ENCODE measurements at regions not wholly inside any gene's neighbourhood (a gene's known extent, or its start where the extent isn't known, plus 50 kb on each side); places are given as distances from the start of the nearest gene placed in this dataset.

DNA sequence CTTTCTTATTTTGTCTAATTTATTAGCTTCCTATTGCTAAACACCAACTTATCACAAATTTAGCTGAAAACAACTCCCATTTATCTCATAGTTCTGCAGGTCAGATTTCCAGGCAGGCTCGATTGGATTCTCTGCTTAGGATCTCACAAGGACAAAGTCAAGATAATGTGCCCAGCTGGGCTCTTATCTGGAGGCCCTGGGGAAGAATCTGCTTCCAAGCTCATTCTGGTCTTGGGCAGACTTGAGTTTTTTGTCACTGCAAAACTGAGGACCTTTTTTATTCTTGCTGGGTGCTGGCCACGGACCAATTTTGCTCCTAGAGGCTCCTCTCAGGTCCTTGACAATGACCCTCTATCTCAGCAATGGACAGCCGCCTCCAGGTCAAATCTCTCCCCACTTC, 215.5 kb downstream of the TRIB2 start:
- no peak for DNase-seq

- DNase-seq, result no peak
These were observed 217.5 kb downstream of the TRIB2 start for GRCh38 chr2:12934146-12934756.

DNA sequence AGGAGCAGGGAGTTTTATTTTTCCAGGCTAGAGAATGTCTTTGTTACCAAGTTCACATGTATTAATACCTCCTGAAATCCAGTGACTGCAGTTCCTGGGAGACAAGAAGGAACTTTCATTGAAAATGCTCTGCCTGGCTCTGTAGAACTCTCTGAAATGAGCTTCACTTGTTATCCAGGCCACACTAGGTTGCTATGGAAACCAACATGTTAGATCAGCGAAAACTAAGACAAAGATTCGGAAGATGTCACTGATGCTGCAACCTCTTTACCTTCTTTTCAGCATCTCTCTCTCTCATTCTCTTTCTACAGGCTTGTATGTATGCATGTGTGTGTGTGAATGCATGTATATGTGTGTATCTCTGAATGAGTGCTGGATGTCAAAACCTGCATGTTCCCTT, 218.5 kb downstream of the TRIB2 start:
- DNase-seq, result no peak

- no peak for DNase-seq
These were observed 219.1 kb downstream of the TRIB2 start for GRCh38 chr2:12935796-12936195.

GRCh38 chr2:12941203-12941602, 224.5 kb downstream of the TRIB2 start:
- no peak for DNase-seq

- DNase-seq, result no peak
These were observed 231.7 kb downstream of the TRIB2 start for GRCh38 chr2:12948231-12948960.

GRCh38 chr2:12948961-12949353, 232.2 kb downstream of the TRIB2 start:
- no peak for DNase-seq

DNA sequence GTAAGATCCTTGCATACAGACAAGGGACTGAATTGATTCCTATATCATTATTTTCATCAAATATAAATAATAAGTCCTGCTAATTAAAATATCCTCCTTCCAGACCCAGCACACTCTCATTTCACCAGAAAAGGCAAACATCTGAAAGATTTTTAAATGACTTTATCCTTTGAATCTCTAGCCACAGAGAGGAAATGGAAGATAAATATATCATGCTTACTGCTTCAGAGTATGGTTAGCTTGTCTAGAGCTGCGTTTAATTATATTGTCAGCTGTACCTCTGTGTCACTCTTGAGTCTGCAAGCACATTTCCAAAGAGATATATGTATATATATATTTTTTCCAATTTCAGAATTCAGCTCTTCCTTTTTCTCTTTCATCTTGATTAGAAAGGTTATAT, 232.7 kb downstream of the TRIB2 start:
- DNase-seq, result no peak

GRCh38 chr2:12950174-12950573, 233.4 kb downstream of the TRIB2 start:
- no peak for DNase-seq

DNA sequence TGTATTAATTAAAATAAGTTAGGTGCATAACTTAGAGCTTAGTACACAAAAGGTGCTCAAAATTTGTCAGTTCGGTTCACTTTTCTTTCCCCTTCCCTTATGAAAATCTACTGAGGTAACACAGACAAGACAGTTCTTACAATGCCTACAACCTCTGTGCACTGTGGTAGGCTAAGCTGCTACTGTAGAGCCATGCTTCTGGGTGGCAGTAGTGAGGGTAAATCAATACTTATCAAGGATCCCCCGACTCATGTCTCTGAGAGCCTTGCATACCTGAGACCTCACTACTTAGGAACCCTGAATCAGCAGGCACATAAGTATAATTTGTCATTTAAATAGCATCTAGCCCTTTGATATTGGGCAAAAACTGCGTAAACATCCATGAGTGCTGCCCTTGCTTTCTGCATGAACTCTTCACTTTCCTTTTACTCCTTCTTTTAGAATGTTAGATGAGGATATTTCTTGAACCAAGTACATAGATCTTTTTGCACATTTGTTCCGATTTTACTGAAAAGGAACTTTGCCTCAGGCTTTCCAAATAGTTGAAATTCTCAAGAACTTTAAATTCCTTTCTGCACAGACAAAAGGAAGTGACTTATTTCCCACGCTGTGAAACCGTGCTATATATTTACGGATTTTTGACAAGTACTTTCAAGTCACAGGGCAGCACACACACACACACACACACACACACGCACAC, 234.4 kb downstream of the TRIB2 start:
- no peak for DNase-seq

- no peak for DNase-seq
These were observed 234.9 kb downstream of the TRIB2 start for GRCh38 chr2:12951657-12951973.

DNA sequence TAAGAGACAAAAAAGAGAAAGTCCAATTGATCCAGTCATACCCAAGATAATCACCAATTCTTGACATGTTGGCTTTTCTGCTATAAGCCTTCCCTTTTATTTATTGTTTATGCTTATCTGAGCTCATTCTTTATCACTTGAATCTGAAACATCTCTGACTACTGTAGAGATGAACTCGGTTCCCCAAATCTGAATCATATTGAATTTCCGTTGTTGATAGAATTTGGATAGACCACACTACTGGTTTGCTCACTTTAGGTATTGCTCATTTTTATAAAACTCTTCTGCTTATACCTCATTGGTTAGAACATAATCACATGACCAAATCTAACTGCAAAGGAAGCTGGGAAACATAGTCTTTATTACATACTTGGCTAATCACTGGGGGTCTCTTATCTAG, 236.9 kb downstream of the TRIB2 start:
- DNase-seq, result no peak

DNA sequence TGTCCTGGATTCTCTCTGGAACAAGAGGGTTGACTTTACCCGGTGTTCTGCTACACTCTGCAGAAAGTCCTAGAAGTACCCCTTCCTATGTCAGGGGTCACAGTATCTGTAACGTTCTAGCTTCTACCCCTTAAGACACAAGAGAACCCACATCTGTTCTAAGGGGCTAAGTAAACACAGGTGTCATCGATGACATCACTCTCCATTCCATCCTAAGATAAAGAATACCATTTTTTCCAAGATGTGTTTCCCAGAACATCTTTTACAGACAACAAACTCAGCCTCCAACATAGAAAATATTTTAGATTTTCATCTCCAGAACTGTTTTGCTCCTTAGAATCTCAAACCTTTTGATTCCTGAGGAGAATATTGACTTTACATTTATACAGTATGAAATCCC, 239.1 kb downstream of the TRIB2 start:
- no peak for DNase-seq

GRCh38 chr2:12957251-12957650, 240.5 kb downstream of the TRIB2 start:
- no peak for DNase-seq

DNA sequence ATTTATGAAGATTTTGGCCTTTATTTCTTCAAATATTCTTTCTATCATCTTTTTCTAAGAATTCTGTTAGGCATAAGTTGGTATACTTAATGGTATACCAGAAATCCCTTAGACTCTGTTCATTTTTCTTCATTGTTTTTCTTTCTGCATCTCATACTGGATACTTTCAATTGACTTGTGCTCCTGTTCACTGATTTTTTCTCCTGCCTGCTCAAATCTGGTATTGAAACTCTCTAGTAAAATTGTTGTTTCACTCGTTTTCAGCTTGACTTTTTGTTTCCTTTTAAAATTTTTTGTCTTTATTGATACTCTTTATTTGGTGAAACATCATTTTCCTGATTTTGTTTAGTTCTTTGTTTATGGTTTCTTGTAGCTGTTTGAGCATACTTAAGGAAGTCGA, 243.2 kb downstream of the TRIB2 start:
- no peak for DNase-seq

- no peak for DNase-seq
These were observed 243.9 kb downstream of the TRIB2 start for GRCh38 chr2:12960671-12961070.

DNA sequence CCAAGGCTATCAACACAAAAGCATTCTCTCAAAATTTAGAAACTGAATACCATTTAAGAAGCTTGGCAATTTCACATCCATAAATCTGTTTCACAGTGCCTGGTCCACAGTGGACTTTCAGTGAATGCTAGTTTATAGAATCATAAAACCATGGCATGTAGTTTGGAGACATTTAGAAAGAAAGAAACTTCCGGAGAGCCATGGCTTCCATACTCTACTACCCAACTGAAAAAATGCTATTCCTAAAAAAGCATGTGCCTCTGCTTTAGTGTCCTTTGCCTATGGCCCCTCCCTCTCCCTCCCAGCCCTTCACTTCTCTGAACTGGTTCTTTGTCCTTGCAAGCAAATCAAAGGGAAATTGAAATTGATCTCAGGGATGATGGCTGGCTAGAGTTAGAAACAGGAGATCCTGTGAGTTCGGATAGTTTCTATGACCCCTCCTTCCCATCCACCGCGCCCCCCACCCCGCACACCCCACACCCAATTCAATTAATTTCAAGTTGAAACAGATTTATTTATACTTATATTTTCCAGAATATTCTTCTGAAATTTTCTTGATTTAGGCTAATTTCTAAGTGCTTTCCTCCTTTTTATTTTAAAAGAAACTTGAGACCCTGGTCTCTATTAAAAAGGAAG, 248.3 kb downstream of the TRIB2 start:
- DNase-seq, result no peak

DNA sequence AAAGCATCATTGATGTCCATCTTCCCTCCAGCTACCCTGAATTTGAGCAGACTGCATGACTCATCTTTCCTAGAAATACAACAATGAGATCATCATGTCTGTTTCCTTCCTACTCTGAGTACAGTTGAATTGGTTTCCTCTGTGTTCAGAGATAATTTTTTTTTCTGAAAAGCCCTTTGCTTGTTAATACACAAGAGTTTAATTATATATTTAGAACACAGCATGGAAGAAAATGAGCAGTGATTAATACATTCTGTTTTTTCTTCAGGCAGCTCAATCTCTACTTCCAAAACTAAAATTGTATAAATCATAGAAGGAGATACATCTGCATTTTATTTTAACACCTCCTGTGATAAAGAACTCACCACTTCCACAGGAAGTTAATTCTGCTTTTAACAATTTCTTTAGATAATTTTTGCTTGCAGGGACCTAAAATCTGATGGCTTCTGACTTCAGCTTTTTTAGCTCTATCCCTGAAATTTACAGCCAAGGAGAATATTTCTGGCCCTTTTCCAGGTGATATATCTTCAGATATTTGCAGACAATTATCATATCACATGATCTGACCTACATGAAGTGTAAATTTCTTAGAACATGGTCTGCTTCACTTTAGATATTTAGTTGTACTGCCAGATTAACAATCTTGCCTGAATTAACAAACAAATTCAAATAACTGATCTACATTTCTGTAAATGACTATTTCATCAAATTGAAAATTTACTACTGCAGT, 249.0 kb downstream of the TRIB2 start:
- no peak for DNase-seq

DNA sequence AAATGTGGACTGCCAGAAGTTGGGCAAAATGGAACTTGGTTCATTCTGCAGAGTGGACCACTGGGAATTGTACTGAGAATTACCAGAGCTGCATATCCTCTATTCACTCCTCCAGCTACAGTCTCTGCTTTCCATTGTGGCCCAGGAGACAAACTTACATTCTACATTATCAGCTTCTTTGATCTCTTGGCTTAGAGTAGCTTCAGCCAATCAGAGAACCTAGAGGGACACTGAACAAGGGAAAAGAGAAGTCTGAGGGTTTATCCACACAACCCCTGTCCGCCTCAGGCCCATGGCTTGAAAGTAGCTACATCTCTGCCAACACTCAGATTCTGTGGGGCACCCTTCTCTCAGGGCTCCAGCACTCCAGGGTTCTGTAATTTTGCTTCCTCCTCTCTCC, 251.1 kb downstream of the TRIB2 start:
- no peak for DNase-seq

GRCh38 chr2:12968399-12968798, 251.7 kb downstream of the TRIB2 start:
- DNase-seq, result no peak

GRCh38 chr2:12970861-12971260, 254.1 kb downstream of the TRIB2 start:
- no peak for DNase-seq

DNA sequence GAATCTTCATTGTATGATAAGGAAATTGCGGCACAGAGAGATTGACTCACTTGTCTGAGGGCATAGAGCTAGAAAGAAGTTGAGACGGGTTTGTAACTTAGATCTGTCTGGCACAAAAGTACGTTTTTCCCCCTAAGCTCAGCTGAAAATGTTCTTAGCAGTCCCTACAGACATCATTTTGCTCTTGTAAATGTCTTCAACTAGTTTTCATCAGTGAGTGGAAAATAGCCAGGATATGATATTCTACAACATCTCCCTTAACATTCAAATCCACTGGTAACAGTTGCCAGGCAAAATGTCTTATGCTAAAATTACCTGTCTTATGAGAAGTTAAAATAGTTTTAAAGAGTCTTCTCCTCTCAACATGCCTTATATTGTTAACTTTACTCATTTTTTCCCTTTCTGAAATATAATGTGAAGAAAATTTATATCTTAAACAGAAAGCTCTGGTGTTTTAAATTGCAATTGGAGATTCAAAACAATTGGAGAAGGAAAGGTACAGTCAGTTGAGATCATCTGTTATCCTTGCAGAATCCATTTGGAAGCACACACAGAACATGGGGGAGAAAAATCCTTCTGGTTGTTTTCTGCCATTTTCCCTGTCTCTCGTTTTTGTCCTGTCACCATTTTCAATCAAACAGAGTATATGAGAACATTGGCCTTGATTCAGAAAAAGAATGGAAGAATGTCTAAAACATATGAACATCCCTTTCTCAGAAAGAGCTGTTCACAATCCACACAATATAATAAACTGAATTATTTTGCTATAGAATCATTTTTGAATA, 255.0 kb downstream of the TRIB2 start:
- DNase-seq, result no peak

Measured in SIG-M5 (cell line).